Memory B cell (primary cell): ENCODE measurements at regions not wholly inside any gene's neighbourhood (a gene's known extent, or its start where the extent isn't known, plus 50 kb on each side); places are given as distances from the start of the nearest gene placed in this dataset.
"Not testable (repeated sequence)": the region's sequence is repeated elsewhere in the genome, so short reads cannot be mapped to it uniquely, and the experiment has no call there.

Experiments used
- ATAC-seq: fragments of 150-1000 bp; cut with Tn5 transposase; 2 replicates; pipeline ENCODE4 v1.10.0; 2021; ENCODE audit warnings: low read depth, mild to moderate bottlenecking, moderate library complexity
- DNase-seq, 2 donors: peaks; one replicate each; pipeline ENCODE4 v3.0.0; 2022; ENCODE audit warnings: low spot score in 2 of 2
- H3K27ac Mint-ChIP-seq: one replicate; pipeline ENCODE4 v1.8.0; 2022; ENCODE audit warnings: mild to moderate bottlenecking, moderate library complexity, mixed read lengths
- H3K27me3 Mint-ChIP-seq: one replicate; pipeline ENCODE4 v1.8.0; 2022; ENCODE audit warnings: mixed read lengths
- H3K36me3 Mint-ChIP-seq: one replicate; pipeline ENCODE4 v1.8.0; 2022; ENCODE audit warnings: mild to moderate bottlenecking, mixed read lengths
- H3K4me1 Mint-ChIP-seq: one replicate; pipeline ENCODE4 v1.8.0; 2022; ENCODE audit warnings: mixed read lengths
- H3K4me3 Mint-ChIP-seq: one replicate; pipeline ENCODE4 v1.8.0; 2022; ENCODE audit warnings: mild to moderate bottlenecking, moderate library complexity, mixed read lengths
- H3K9me3 Mint-ChIP-seq: one replicate; pipeline ENCODE4 v1.8.0; 2022; ENCODE audit warnings: mixed read lengths

- H3K36me3 Mint-ChIP-seq, H3K27ac Mint-ChIP-seq, DNase-seq: not testable (repeated sequence)
These were observed 170.6 kb downstream of the POTEB3 start for GRCh38 chr15:21269673-21270072.

GRCh38 chr15:21269121-21269520 is 171.2 kb downstream of the POTEB3 start:
- Mint-ChIP-seq H3K4me3 (no peak overlapping the region), H3K4me1 (no peaks in the 10 kb centered on the region), H3K36me3 (no peaks in the 10 kb centered on the region), H3K9me3 (no peaks in the 10 kb centered on the region), H3K27ac (no peak overlapping the region), H3K27me3 (no peaks in the 10 kb centered on the region)
- DNase-seq = no peak
- no peak for ATAC-seq

More at GRCh38 chr15:21269673-21270072, 170.6 kb downstream of the POTEB3 start:
- ATAC-seq, H3K4me1 Mint-ChIP-seq, H3K4me3 Mint-ChIP-seq, H3K9me3 Mint-ChIP-seq, H3K27me3 Mint-ChIP-seq: not testable (repeated sequence)

GRCh38 chr15:21268436-21268940 is 171.8 kb downstream of the POTEB3 start:
- Mint-ChIP-seq H3K9me3 (no peaks in the 10 kb centered on the region), H3K36me3 (no peaks in the 10 kb centered on the region), H3K4me3 (no peak overlapping the region), H3K27me3 (no peaks in the 10 kb centered on the region), H3K4me1 (no peaks in the 10 kb centered on the region), H3K27ac (no peak overlapping the region)
- ATAC-seq (no peak), DNase-seq (no peak)

- ATAC-seq = no peak
- no peak for DNase-seq
- Mint-ChIP-seq H3K36me3 (no peaks in the 10 kb centered on the region), H3K4me3 (no peak overlapping the region), H3K27ac (no peak overlapping the region), H3K27me3 (no peaks in the 10 kb centered on the region), H3K4me1 (no peaks in the 10 kb centered on the region), H3K9me3 (no peaks in the 10 kb centered on the region)
These were observed 172.5 kb downstream of the POTEB3 start for GRCh38 chr15:21267671-21268395.

GRCh38 chr15:21267226-21267625 is 173.1 kb downstream of the POTEB3 start:
- no peak for DNase-seq
- H3K4me1 Mint-ChIP-seq = no peaks in the 10 kb centered on the region
- no peak for ATAC-seq
- H3K36me3 Mint-ChIP-seq = no peaks in the 10 kb centered on the region
- no peak overlapping the region for H3K27ac Mint-ChIP-seq
- H3K4me3 Mint-ChIP-seq = no peak overlapping the region
- peaks cover 2% of the 10 kb centered on the region for H3K9me3 Mint-ChIP-seq
- no peaks in the 10 kb centered on the region for H3K27me3 Mint-ChIP-seq

GRCh38 chr15:21265628-21266027 is 174.7 kb downstream of the POTEB3 start:
- H3K4me1 Mint-ChIP-seq, H3K27me3 Mint-ChIP-seq, H3K9me3 Mint-ChIP-seq, H3K4me3 Mint-ChIP-seq, H3K27ac Mint-ChIP-seq, DNase-seq, ATAC-seq, H3K36me3 Mint-ChIP-seq: not testable (repeated sequence)

- H3K27me3 Mint-ChIP-seq = peaks cover 2% of the 10 kb centered on the region
- ATAC-seq = no peak
- no peak for DNase-seq
- H3K4me3 Mint-ChIP-seq = no peak overlapping the region
- H3K4me1 Mint-ChIP-seq = no peaks in the 10 kb centered on the region
- no peaks in the 10 kb centered on the region for H3K36me3 Mint-ChIP-seq
- no peak overlapping the region for H3K27ac Mint-ChIP-seq
- peaks cover 3% of the 10 kb centered on the region for H3K9me3 Mint-ChIP-seq
These were observed 177.4 kb downstream of the POTEB3 start for GRCh38 chr15:21262851-21263425.

- H3K4me3 Mint-ChIP-seq = no peak overlapping the region
- ATAC-seq = no peak
- no peaks in the 10 kb centered on the region for H3K36me3 Mint-ChIP-seq
- DNase-seq = no peak
- peaks cover 3% of the 10 kb centered on the region for H3K9me3 Mint-ChIP-seq
- H3K27ac Mint-ChIP-seq = no peak overlapping the region
- H3K4me1 Mint-ChIP-seq = no peaks in the 10 kb centered on the region
- H3K27me3 Mint-ChIP-seq = peaks cover 2% of the 10 kb centered on the region
These were observed 178.1 kb downstream of the POTEB3 start for GRCh38 chr15:21261965-21262850.

- ATAC-seq (no peak), DNase-seq (no peak)
- no peak overlapping the region for H3K4me3 Mint-ChIP-seq
- H3K27me3 Mint-ChIP-seq = peaks cover 2% of the 10 kb centered on the region
- peaks cover 3% of the 10 kb centered on the region for H3K9me3 Mint-ChIP-seq
- H3K27ac Mint-ChIP-seq = no peak overlapping the region
- H3K36me3 Mint-ChIP-seq = no peaks in the 10 kb centered on the region
- H3K4me1 Mint-ChIP-seq = no peaks in the 10 kb centered on the region
These were observed 178.8 kb downstream of the POTEB3 start for GRCh38 chr15:21261396-21261964.

- DNase-seq = no peak
- Mint-ChIP-seq H3K4me3 (no peak overlapping the region), H3K4me1 (no peaks in the 10 kb centered on the region), H3K36me3 (no peaks in the 10 kb centered on the region), H3K27me3 (peaks cover 2% of the 10 kb centered on the region), H3K9me3 (peaks cover 3% of the 10 kb centered on the region), H3K27ac (no peak overlapping the region)
- ATAC-seq = no peak
These were observed 179.3 kb downstream of the POTEB3 start for GRCh38 chr15:21260966-21261395.

- not testable (repeated sequence) for DNase-seq, H3K4me1 Mint-ChIP-seq, H3K4me3 Mint-ChIP-seq, H3K9me3 Mint-ChIP-seq, H3K27ac Mint-ChIP-seq, H3K27me3 Mint-ChIP-seq, H3K36me3 Mint-ChIP-seq, ATAC-seq
These were observed 181.7 kb downstream of the POTEB3 start for GRCh38 chr15:21258635-21259034.

- not testable (repeated sequence) for H3K27ac Mint-ChIP-seq, H3K9me3 Mint-ChIP-seq, ATAC-seq, H3K4me1 Mint-ChIP-seq, H3K4me3 Mint-ChIP-seq, DNase-seq, H3K27me3 Mint-ChIP-seq, H3K36me3 Mint-ChIP-seq
These were observed 190.7 kb downstream of the POTEB3 start for GRCh38 chr15:21249508-21250019.
